ENCODE measurements at regions not wholly inside any gene's neighbourhood (a gene's known extent, or its start where the extent isn't known, plus 50 kb on each side); places are given as distances from the start of the nearest gene placed in this dataset.

GRCh38 chr3:29064085-29064484 is 216.8 kb upstream of the RBMS3 start:
- WGBS, 5 donors = 41 to 77% (median 55%) methylated on average over 1 of the region's 1 CpG
- Histone ChIP-seq H3K36me3 (no peaks in the 10 kb centered on the region), H3K4me3 (no peak overlapping the region), H3K4me1 (no peaks in the 10 kb centered on the region), H3K27me3 (replicated peaks in 1 of 7) (no peaks in the 10 kb centered on the region), H3K9me3 (peaks cover 0 to 11% (median 3%) of the 10 kb centered on the region in 8 donors), H3K27ac (no peak overlapping the region)
- DNase-seq = no peak
- intact Hi-C loops (cut with DNase I; ENCODE audit: low total_unique reads) = no loop called here
- TF ChIP-seq POLR2AphosphoS5 (IDR thresholded peaks at IDR 0.05) (no peak), CTCF (IDR thresholded peaks at IDR 0.05 in 8 of 11, conservative IDR thresholded peaks at IDR 0.05 in 3 of 11) (no peak), POLR2A (IDR thresholded peaks at IDR 0.05) (no peak)

GRCh38 chr3:29065211-29065785 is 215.6 kb upstream of the RBMS3 start:
- intact Hi-C loops (cut with DNase I; ENCODE audit: low total_unique reads) = no loop called here
- H3K9me3 ChIP-seq = peaks cover 0 to 7% (median 0%) of the 10 kb centered on the region in 8 donors
- H3K27ac ChIP-seq = no peak overlapping the region
- WGBS, 5 donors = 57 to 71% (median 68%) methylated on average over 2 of the region's 2 CpGs
- no peak for DNase-seq
- H3K36me3 ChIP-seq = no peaks in the 10 kb centered on the region
- TF ChIP-seq POLR2AphosphoS5 (IDR thresholded peaks at IDR 0.05) (no peak), CTCF (IDR thresholded peaks at IDR 0.05 in 8 of 11, conservative IDR thresholded peaks at IDR 0.05 in 3 of 11) (no peak), POLR2A (IDR thresholded peaks at IDR 0.05) (no peak)
- no peaks in the 10 kb centered on the region for H3K4me1 ChIP-seq
- H3K27me3 ChIP-seq (replicated peaks in 1 of 7) = no peaks in the 10 kb centered on the region
- no peak overlapping the region for H3K4me3 ChIP-seq

- no peak for DNase-seq
- intact Hi-C loops (cut with DNase I; ENCODE audit: low total_unique reads) = no loop called here
- TF ChIP-seq POLR2AphosphoS5 (IDR thresholded peaks at IDR 0.05) (no peak), POLR2A (IDR thresholded peaks at IDR 0.05) (no peak), CTCF (IDR thresholded peaks at IDR 0.05 in 8 of 11, conservative IDR thresholded peaks at IDR 0.05 in 3 of 11) (no peak)
- H3K27me3 ChIP-seq (replicated peaks in 1 of 7) = no peaks in the 10 kb centered on the region
- no peaks in the 10 kb centered on the region for H3K4me1 ChIP-seq
- no peak overlapping the region for H3K27ac ChIP-seq
- no peak overlapping the region for H3K4me3 ChIP-seq
- H3K36me3 ChIP-seq = no peaks in the 10 kb centered on the region
- H3K9me3 ChIP-seq = peaks cover 0 to 17% (median 4%) of the 10 kb centered on the region in 8 donors
- WGBS, 5 donors = 85 to 93% (median 92%) methylated on average over 4 of the region's 4 CpGs
Measured at GRCh38 chr3:29067007-29067406, 213.9 kb upstream of the RBMS3 start.

- Histone ChIP-seq H3K36me3 (no peaks in the 10 kb centered on the region), H3K27ac (no peak overlapping the region), H3K9me3 (peaks cover 0 to 19% (median 4%) of the 10 kb centered on the region in 8 donors), H3K27me3 (replicated peaks in 1 of 7) (no peaks in the 10 kb centered on the region), H3K4me3 (no peak overlapping the region), H3K4me1 (no peaks in the 10 kb centered on the region)
- no peak for TF ChIP-seq POLR2AphosphoS5 (IDR thresholded peaks at IDR 0.05)
- no peak for DNase-seq
- intact Hi-C loops (cut with DNase I; ENCODE audit: low total_unique reads) = no loop called here
- WGBS, 5 donors = 75 to 88% (median 79%) methylated on average over 3 of the region's 3 CpGs
Measured at GRCh38 chr3:29070959-29071634, 209.8 kb upstream of the RBMS3 start.
